Fibroblast of lung (primary cell): ENCODE measurements at regions not wholly inside any gene's neighbourhood (a gene's known extent, or its start where the extent isn't known, plus 50 kb on each side); places are given as distances from the start of the nearest gene placed in this dataset.

Experiments used
- DNase-seq, 2 donors: peaks; one replicate each; pipeline versions ENCODE4 v3.0.0 to v3.0.0-alpha.2; 2010; ENCODE audit warnings: low read depth in 2 of 2
- H2AFZ ChIP-seq: 2 replicates; pipeline ENCODE4 v1.5.1; 2012; ENCODE audit warnings: low read length, control low read depth, inconsistent platforms
- H3K27ac ChIP-seq: 2 replicates; pipeline ENCODE4 v1.5.1; 2011; ENCODE audit warnings: low read length, control low read depth; ENCODE audit not compliant: insufficient read depth
- H3K27me3 ChIP-seq: 2 replicates; pipeline ENCODE4 v1.5.1; 2011; ENCODE audit warnings: mild to moderate bottlenecking, low read length; ENCODE audit not compliant: control insufficient read depth, insufficient read depth
- H3K36me3 ChIP-seq: 2 replicates; pipeline ENCODE4 v1.5.1; 2011; ENCODE audit warnings: low read length; ENCODE audit not compliant: control insufficient read depth, insufficient read depth
- H3K4me1 ChIP-seq: 2 replicates; pipeline ENCODE4 v1.5.1; 2011; ENCODE audit warnings: low read length; ENCODE audit not compliant: control insufficient read depth, insufficient read depth; ENCODE audit errors: extremely low read depth
- H3K4me2 ChIP-seq: 2 replicates; pipeline ENCODE4 v1.5.1; 2011; ENCODE audit warnings: low read length, control low read depth; ENCODE audit not compliant: insufficient read depth; ENCODE audit errors: extremely low read depth
- H3K4me3 ChIP-seq, 4 experiments: fragments of 200-600 bp in 1 of 4; sonication (generic) in 1 of 4; replicated peaks in 1 of 4; 2 replicates each; pipeline ENCODE4 v1.5.1; 2011 to 2016; ENCODE audit warnings: low read length in 4 of 4, low read depth in 3 of 4, mild to moderate bottlenecking in 3 of 4, control low read depth in 2 of 4, inconsistent platforms in 1 of 4, mixed read lengths in 1 of 4; ENCODE audit not compliant: insufficient read depth in 1 of 4; ENCODE audit errors: control extremely low read depth in 1 of 4
- H3K79me2 ChIP-seq: 2 replicates; pipeline ENCODE4 v1.5.1; 2012; ENCODE audit warnings: mild to moderate bottlenecking, low read length, inconsistent platforms; ENCODE audit not compliant: control insufficient read depth, insufficient read depth
- H3K9ac ChIP-seq: 2 replicates; pipeline ENCODE4 v1.5.1; 2011; ENCODE audit warnings: mild to moderate bottlenecking, low read length, control low read depth; ENCODE audit not compliant: insufficient read depth
- H3K9me3 ChIP-seq: 2 replicates; pipeline ENCODE4 v1.5.1; 2012; ENCODE audit warnings: low read depth, low read length; ENCODE audit not compliant: control insufficient read depth, insufficient read depth
- H4K20me1 ChIP-seq: 2 replicates; pipeline ENCODE4 v1.5.1; 2011; ENCODE audit warnings: low read length; ENCODE audit not compliant: control insufficient read depth, insufficient read depth; ENCODE audit errors: extremely low read depth
- CTCF ChIP-seq, 2 donors: IDR thresholded peaks in 1 of 2; conservative IDR thresholded peaks in 1 of 2; 1 replicate in 1 of 2; 2 replicates in 1 of 2; pipeline ENCODE4 v1.5.1; 2011 to 2012; ENCODE audit warnings: low read length in 2 of 2, control low read depth in 1 of 2, inconsistent platforms in 1 of 2, low read depth in 1 of 2, mild to moderate bottlenecking in 1 of 2
- EZH2 ChIP-seq: IDR thresholded peaks from 2 replicates; pipeline ENCODE4 v1.5.1; 2012; ENCODE audit warnings: low read length, control low read depth, mild to moderate bottlenecking; ENCODE audit errors: missing control alignments

- Histone ChIP-seq H3K79me2 (no peaks in the 10 kb centered on the region), H4K20me1 (no peaks in the 10 kb centered on the region), H3K27ac (no peak overlapping the region), H3K27me3 (no peaks in the 10 kb centered on the region), H3K9ac (no peak overlapping the region), H3K4me2 (no peak overlapping the region), H3K36me3 (no peaks in the 10 kb centered on the region), H3K4me3 (no peak overlapping the region), H2AFZ (no peak overlapping the region), H3K9me3 (no peaks in the 10 kb centered on the region), H3K4me1 (no peaks in the 10 kb centered on the region)
- TF ChIP-seq CTCF (conservative IDR thresholded peaks at IDR 0.05 in 1 of 2, IDR thresholded peaks at IDR 0.05 in 1 of 2; ENCODE audit: low read depth in 1 of 2, low read length in 2 of 2): no peak
- no peak for TF ChIP-seq EZH2
- DNase-seq: no peak
Observed at GRCh38 chr3:94308767-94309166, 245.9 kb downstream of the NSUN3 start.

GRCh38 chr3:94310341-94311135 is 247.7 kb downstream of the NSUN3 start:
- TF ChIP-seq EZH2 (no peak), CTCF (conservative IDR thresholded peaks at IDR 0.05 in 1 of 2, IDR thresholded peaks at IDR 0.05 in 1 of 2; ENCODE audit: low read depth in 1 of 2, low read length in 2 of 2) (no peak)
- Histone ChIP-seq H3K27ac (no peak overlapping the region), H3K27me3 (no peaks in the 10 kb centered on the region), H3K9me3 (no peaks in the 10 kb centered on the region), H3K4me2 (no peak overlapping the region), H3K4me3 (no peak overlapping the region), H3K79me2 (no peaks in the 10 kb centered on the region), H3K4me1 (no peaks in the 10 kb centered on the region), H3K9ac (no peak overlapping the region), H2AFZ (no peak overlapping the region), H3K36me3 (no peaks in the 10 kb centered on the region), H4K20me1 (no peaks in the 10 kb centered on the region)
- DNase-seq: no peak

- Histone ChIP-seq H3K4me2 (no peak overlapping the region), H3K9ac (no peak overlapping the region), H3K9me3 (no peaks in the 10 kb centered on the region), H2AFZ (no peak overlapping the region), H3K27ac (no peak overlapping the region), H3K79me2 (no peaks in the 10 kb centered on the region), H3K27me3 (no peaks in the 10 kb centered on the region), H3K36me3 (no peaks in the 10 kb centered on the region), H3K4me1 (no peaks in the 10 kb centered on the region), H3K4me3 (no peak overlapping the region), H4K20me1 (no peaks in the 10 kb centered on the region)
- TF ChIP-seq EZH2: no peak
- no peak for TF ChIP-seq CTCF (conservative IDR thresholded peaks at IDR 0.05 in 1 of 2, IDR thresholded peaks at IDR 0.05 in 1 of 2; ENCODE audit: low read depth in 1 of 2, low read length in 2 of 2)
- DNase-seq: no peak
Observed at GRCh38 chr3:94311651-94312050, 248.8 kb downstream of the NSUN3 start.
